ENCODE measurements at regions not wholly inside any gene's neighbourhood (a gene's known extent, or its start where the extent isn't known, plus 50 kb on each side); places are given as distances from the start of the nearest gene placed in this dataset.

DNA sequence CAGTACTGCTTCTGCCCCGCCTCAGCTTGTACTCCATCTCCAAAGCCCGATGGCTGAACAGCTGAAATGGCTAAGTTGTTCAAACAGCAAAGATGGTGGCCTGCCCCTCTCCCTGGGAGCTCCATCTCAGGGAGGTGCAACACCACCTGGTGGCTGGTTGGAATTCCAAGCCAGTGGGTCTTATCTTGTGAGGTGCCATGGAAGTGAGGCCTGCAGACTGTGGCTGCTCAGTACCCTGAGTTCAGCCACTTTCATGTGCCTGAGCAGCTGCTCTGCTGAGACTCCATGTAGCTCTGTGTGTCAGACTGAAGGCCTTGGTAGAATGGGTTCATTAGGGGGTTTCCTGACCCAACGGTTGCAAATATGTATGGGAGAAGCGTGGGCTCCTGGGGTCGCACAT is 67.3 kb upstream of the SPRY2 start:
- DNase-seq (ENCODE audit: low read depth, low spot score): no peak
- POLR2A ChIA-PET: no interaction called here
- H3K4me3 ChIP-seq (ENCODE audit: low read depth, low read length): no peak overlapping the region
- TF ChIP-seq, protein P1, sequence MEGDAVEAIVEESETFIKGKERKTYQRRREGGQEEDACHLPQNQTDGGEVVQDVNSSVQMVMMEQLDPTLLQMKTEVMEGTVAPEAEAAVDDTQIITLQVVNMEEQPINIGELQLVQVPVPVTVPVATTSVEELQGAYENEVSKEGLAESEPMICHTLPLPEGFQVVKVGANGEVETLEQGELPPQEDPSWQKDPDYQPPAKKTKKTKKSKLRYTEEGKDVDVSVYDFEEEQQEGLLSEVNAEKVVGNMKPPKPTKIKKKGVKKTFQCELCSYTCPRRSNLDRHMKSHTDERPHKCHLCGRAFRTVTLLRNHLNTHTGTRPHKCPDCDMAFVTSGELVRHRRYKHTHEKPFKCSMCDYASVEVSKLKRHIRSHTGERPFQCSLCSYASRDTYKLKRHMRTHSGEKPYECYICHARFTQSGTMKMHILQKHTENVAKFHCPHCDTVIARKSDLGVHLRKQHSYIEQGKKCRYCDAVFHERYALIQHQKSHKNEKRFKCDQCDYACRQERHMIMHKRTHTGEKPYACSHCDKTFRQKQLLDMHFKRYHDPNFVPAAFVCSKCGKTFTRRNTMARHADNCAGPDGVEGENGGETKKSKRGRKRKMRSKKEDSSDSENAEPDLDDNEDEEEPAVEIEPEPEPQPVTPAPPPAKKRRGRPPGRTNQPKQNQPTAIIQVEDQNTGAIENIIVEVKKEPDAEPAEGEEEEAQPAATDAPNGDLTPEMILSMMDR (IDR thresholded peaks at IDR 0.05; ENCODE audit: insufficient read depth, low read length, missing control alignments): no peak
- CTCF ChIA-PET: no interaction called here

DNA sequence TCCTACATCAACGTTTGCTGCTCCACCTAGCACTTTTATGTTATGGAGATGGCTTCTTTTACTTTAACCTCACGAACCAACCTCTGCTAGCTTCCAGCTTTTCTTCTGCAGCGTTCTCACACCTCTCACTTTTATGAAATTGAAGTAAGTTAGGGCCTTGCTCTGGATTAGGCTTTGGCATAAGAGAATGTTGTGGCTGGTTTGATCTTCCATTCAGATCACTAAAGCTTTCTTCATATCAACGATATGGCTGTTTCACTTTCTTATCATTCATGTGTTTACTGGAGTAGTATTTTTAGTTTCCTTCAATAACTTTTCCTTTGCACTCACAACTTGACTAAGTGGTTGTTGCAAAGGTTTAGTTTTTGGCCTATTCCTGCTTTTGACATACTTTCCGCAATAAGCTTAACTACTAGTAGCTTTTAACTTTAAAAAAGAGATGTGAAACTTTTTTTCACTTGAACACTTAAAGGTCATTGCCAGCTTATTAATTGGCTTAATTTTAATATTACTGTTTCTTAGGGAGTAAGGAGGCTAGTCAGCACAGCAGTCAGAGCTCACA is 60.0 kb upstream of the SPRY2 start:
- no peak for DNase-seq (ENCODE audit: low read depth, low spot score)
- no peak overlapping the region for H3K4me3 ChIP-seq (ENCODE audit: low read depth, low read length)
- TF ChIP-seq, protein P1 (IDR thresholded peaks at IDR 0.05; ENCODE audit: insufficient read depth, low read length, missing control alignments): no peak
- CTCF ChIA-PET: no interaction called here
- POLR2A ChIA-PET: no interaction called here

DNA sequence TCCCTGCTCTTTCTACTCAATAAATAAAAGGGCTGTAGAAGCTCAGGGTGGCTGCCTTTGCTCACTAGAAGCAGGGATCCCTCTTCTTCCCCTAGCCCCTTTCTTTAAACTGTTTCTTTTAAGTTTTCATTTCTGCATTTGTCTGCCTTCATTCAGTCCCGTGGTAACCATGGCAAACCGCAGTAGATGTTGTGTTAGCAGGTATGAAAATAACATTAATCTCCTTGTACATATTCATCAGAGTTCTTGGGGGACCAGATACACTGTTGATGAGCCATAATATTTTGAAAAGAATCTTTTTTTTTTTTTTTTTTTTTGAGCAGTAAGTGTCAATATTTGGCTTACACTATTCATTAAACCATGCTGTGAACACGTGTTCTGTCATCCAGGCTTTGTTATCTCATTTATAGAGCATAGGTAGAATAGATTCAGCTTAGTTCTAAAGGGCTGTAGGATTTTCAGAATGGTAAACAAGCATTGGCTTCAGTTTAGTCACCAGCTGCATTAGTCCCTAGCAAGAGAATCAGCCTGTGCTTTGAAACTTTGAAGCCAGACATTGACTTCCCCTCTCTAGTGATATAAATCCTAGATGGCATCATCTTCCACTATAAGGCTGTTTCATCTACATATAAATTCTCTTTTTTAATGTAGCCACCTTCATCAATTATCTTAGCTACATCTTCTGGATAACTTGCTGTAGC is 59.4 kb upstream of the SPRY2 start:
- TF ChIP-seq, protein P1 (IDR thresholded peaks at IDR 0.05; ENCODE audit: insufficient read depth, low read length, missing control alignments): no peak
- POLR2A ChIA-PET: no interaction called here
- H3K4me3 ChIP-seq (ENCODE audit: low read depth, low read length): no peak overlapping the region
- no peak for DNase-seq (ENCODE audit: low read depth, low spot score)
- CTCF ChIA-PET: no interaction called here

DNA sequence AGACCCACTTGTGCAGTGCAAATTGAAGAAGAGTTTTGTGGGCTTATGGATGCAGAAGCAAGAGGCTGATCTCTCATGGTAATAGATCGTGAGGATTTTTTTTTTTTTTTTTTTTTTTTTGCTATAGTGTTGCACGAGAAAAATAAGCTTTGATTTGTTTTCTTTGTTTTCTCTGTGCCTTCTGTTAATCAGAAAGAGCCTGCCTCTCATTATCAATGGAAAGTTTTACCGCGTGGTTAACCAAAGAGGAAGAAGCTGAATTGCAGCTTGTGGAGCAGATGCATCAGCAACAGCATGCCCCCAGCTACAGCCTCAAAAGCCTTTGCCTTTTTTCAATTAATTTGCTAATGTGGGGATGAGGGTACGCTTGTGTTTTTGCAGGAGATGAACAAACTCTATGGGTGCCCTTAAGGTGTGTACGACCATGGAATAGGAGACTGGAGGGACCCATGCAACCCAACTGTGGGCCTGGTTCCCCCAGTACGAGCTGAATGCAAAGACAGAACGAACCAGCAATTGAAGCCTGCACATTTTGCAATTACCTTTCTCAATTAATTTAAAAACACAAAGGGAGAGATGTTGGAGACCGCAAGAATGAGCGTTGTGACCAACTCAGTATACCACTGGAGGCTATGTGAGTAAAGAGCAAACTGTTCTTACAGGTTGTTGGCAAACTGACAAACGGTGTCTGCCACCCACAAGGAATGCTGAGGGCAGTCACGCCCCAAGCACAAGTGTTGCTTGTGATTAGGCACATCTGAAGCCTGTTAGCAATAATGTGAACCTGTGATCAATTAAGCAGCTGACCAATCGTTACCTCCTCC is 58.6 kb upstream of the SPRY2 start:
- H3K4me3 ChIP-seq (ENCODE audit: low read depth, low read length): no peak overlapping the region
- ChIA-PET CTCF (no interaction called here), POLR2A (no interaction called here)
- TF ChIP-seq, protein P1 (IDR thresholded peaks at IDR 0.05; ENCODE audit: insufficient read depth, low read length, missing control alignments): no peak
- DNase-seq (ENCODE audit: low read depth, low spot score): no peak
